ENCODE measurements at regions not wholly inside any gene's neighbourhood (a gene's known extent, or its start where the extent isn't known, plus 50 kb on each side); places are given as distances from the start of the nearest gene placed in this dataset.

DNA sequence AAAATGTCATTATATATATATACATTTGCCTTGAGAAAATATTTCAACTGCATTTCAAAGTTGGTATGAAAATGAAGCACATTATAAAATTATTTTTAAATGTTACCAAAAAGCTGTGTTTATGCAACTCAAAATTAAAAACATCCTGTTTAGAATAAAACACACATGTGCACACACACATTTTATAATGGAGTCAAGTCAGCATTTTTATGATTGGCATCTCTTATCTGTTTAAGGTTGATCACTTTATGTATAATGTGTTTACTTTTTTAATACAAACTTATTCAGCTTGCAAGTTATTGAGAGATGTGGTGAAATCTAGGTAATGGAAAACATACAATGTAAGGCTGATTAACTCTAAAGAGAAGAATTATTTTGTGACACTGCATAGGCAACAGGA lies 80.4 kb downstream of the IFI44 start:
- H3K4me1 ChIP-seq: no peaks in the 10 kb centered on the region
- TF ChIP-seq POLR2AphosphoS5 (IDR thresholded peaks at IDR 0.05) (no peak), POLR2A (IDR thresholded peaks at IDR 0.05) (no peak), EP300 (IDR thresholded peaks at IDR 0.05) (no peak), CTCF (IDR thresholded peaks at IDR 0.05) (no peak)

GRCh38 chr1:78731674-78732073 lies 82.0 kb downstream of the IFI44 start:
- intact Hi-C loops (cut with DNase I; ENCODE audit: low total_unique reads): no loop called here
- no peaks in the 10 kb centered on the region for H3K4me1 ChIP-seq
- no peaks in the 10 kb centered on the region for H3K27me3 ChIP-seq
- no peaks in the 10 kb centered on the region for H3K9me3 ChIP-seq
- DNase-seq: no peak
- TF ChIP-seq POLR2AphosphoS5 (IDR thresholded peaks at IDR 0.05) (no peak), POLR2A (IDR thresholded peaks at IDR 0.05) (no peak), CTCF (IDR thresholded peaks at IDR 0.05) (no peak), EP300 (IDR thresholded peaks at IDR 0.05) (no peak)
- no peaks in the 10 kb centered on the region for H3K36me3 ChIP-seq
- no peak overlapping the region for H3K27ac ChIP-seq
- H3K4me3 ChIP-seq: no peak overlapping the region
- 77 to 98% (median 96%) methylated on average over 5 of the region's 5 CpGs for WGBS, 5 donors

More for the DNA sequence above, 80.4 kb downstream of the IFI44 start:
- intact Hi-C loops (cut with DNase I; ENCODE audit: low total_unique reads): no loop called here
- H3K27me3 ChIP-seq: no peaks in the 10 kb centered on the region
- H3K36me3 ChIP-seq: no peaks in the 10 kb centered on the region
- no peak for DNase-seq
- H3K27ac ChIP-seq: no peak overlapping the region
- H3K4me3 ChIP-seq: no peak overlapping the region
- H3K9me3 ChIP-seq: no peaks in the 10 kb centered on the region

- TF ChIP-seq POLR2A (IDR thresholded peaks at IDR 0.05): no peak
- TF ChIP-seq POLR2AphosphoS5 (IDR thresholded peaks at IDR 0.05): no peak
- TF ChIP-seq EP300 (IDR thresholded peaks at IDR 0.05): no peak
- TF ChIP-seq CTCF (IDR thresholded peaks at IDR 0.05): no peak
- no peak overlapping the region for H3K27ac ChIP-seq
- no peak for DNase-seq
- intact Hi-C loops (cut with DNase I; ENCODE audit: low total_unique reads): no loop called here
- no peaks in the 10 kb centered on the region for H3K27me3 ChIP-seq
- no peaks in the 10 kb centered on the region for H3K4me1 ChIP-seq
- H3K9me3 ChIP-seq: peaks cover 0 to 5% (median 2%) of the 10 kb centered on the region in 4 donors
- H3K4me3 ChIP-seq: no peak overlapping the region
- WGBS, 5 donors: 79 to 89% (median 88%) methylated on average over 1 of the region's 1 CpG
- H3K36me3 ChIP-seq: no peaks in the 10 kb centered on the region
Observed at GRCh38 chr1:78737241-78737640, 87.6 kb downstream of the IFI44 start.

DNA sequence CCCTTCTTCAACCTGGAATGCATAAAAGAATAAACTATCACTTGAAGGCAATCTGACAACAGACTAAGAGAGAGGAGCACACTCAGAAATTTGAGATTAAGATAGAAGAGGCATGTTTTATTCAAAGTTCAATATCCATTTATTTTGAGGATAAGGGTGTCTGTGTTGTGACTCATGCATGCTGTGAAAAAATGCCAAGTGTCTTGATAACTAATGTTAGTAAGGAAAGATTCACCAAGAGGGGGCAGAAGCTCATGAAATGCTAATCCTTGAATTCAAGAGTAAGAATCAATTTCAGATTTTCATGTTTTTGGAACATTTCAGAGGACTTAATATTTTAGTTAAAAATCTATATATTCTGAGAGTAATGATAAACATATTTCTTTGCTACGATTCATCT lies 94.0 kb downstream of the IFI44 start:
- H3K4me3 ChIP-seq: no peak overlapping the region
- 62 to 82% (median 73%) methylated on average over 1 of the region's 1 CpG for WGBS, 5 donors
- TF ChIP-seq EP300 (IDR thresholded peaks at IDR 0.05) (no peak), POLR2A (IDR thresholded peaks at IDR 0.05) (no peak), POLR2AphosphoS5 (IDR thresholded peaks at IDR 0.05) (no peak), CTCF (IDR thresholded peaks at IDR 0.05) (no peak)
- H3K9me3 ChIP-seq: peaks cover 0 to 4% (median under 1%) of the 10 kb centered on the region in 4 donors
- intact Hi-C loops (cut with DNase I; ENCODE audit: low total_unique reads): no loop called here
- DNase-seq: no peak
- no peaks in the 10 kb centered on the region for H3K27me3 ChIP-seq
- no peaks in the 10 kb centered on the region for H3K4me1 ChIP-seq
- H3K36me3 ChIP-seq: no peaks in the 10 kb centered on the region
- H3K27ac ChIP-seq: no peak overlapping the region
